GM12878 (cell line): ENCODE measurements at regions not wholly inside any gene's neighbourhood (a gene's known extent, or its start where the extent isn't known, plus 50 kb on each side); places are given as distances from the start of the nearest gene placed in this dataset.

Source experiments
- ATAC-seq: fragments of 200-7000 bp; cut with Tn5 transposase; 3 replicates; pipeline ENCODE4 v1.9.1; 2020; ENCODE audit warnings: mild to moderate bottlenecking, moderate library complexity
- BruUV-seq: library from RNA; stranded (reverse); fragments of 400-500 nt; replicated peaks from 2 replicates; lab custom pipeline; 2021; lab: Mats Ljungman, UMichigan
- CTCF ChIA-PET: fragments of 300-600 bp; sonication (Branson Sonifier 250); formaldehyde crosslinking; extraction: SDS; loops from one replicate; lab custom pipeline; 2021; ENCODE audit warnings: inconsistent platforms; lab: Yijun Ruan, JAX
- POLR2A ChIA-PET: fragments of 350-600 bp; formaldehyde crosslinking; extraction: SDS; loops from one replicate; lab custom pipeline; 2021; ENCODE audit warnings: inconsistent platforms; lab: Charles Lee
- RAD21 ChIA-PET: fragments of 300-600 bp; sonication (Branson Sonifier 250); formaldehyde crosslinking; loops from one replicate; lab custom pipeline; 2023; ENCODE audit warnings: antibody characterized with exemption; ENCODE audit not compliant: unreplicated experiment; lab: Charles Lee
- SMC1A ChIA-PET: fragments of 300-600 bp; sonication (Branson Sonifier 250); formaldehyde crosslinking; loops from one replicate; lab custom pipeline; 2023; ENCODE audit not compliant: unreplicated experiment, uncharacterized antibody; lab: Charles Lee
- DNase-seq: peaks from one replicate; pipeline ENCODE4 v3.0.0-alpha.2; 2011; ENCODE audit warnings: low read depth, low spot score
- FAIRE-seq: peaks from 3 replicates; lab custom pipeline; 2011; peaks lifted over from hg19 to GRCh38; lab: Jason Lieb, UNC
- H2AFZ ChIP-seq: 2 replicates; pipeline ENCODE4 v1.6.0; 2011; ENCODE audit warnings: low read depth, low read length, control low read depth; ENCODE audit not compliant: control insufficient read depth
- H3K27ac ChIP-seq: 2 replicates; pipeline ENCODE4 v1.5.1; 2011; ENCODE audit warnings: control low read depth; ENCODE audit not compliant: control insufficient read depth, insufficient read depth
- H3K27me3 ChIP-seq, 2 experiments: replicated peaks in 1 of 2; 2 replicates each; pipeline versions ENCODE4 v1.6.0 to v1.6.1; 2011; ENCODE audit warnings: low read length in 1 of 2; ENCODE audit not compliant: control insufficient read depth in 2 of 2, insufficient read depth in 2 of 2
- H3K36me3 ChIP-seq, 2 experiments: 2 replicates each; pipeline ENCODE4 v1.5.1; 2011; ENCODE audit warnings: low read length in 1 of 2; ENCODE audit not compliant: control insufficient read depth in 2 of 2, insufficient read depth in 2 of 2
- H3K4me1 ChIP-seq: 2 replicates; pipeline ENCODE4 v1.6.1; 2011; ENCODE audit warnings: mild to moderate bottlenecking, low read length, moderate library complexity, mixed read lengths; ENCODE audit not compliant: control insufficient read depth, insufficient read depth
- H3K4me2 ChIP-seq: 2 replicates; pipeline ENCODE4 v1.6.0; 2011; ENCODE audit warnings: control low read depth; ENCODE audit not compliant: control insufficient read depth, insufficient read depth
- H3K4me3 ChIP-seq: fragments of 200-600 bp; sonication (generic); 2 replicates; pipeline ENCODE4 v1.5.1; 2016
- H3K79me2 ChIP-seq: 2 replicates; pipeline ENCODE4 v1.6.0; 2011; ENCODE audit warnings: low read length; ENCODE audit not compliant: control insufficient read depth, insufficient read depth
- H3K9ac ChIP-seq: 2 replicates; pipeline ENCODE4 v1.8.0; 2011; ENCODE audit warnings: low read length, control low read depth, mixed read lengths; ENCODE audit not compliant: control insufficient read depth, insufficient read depth
- H3K9me3 ChIP-seq: replicated peaks from 3 replicates; pipeline ENCODE4 v1.5.1; 2011; ENCODE audit warnings: mild to moderate bottlenecking, low read length; ENCODE audit not compliant: control insufficient read depth, insufficient read depth
- H4K20me1 ChIP-seq: 2 replicates; pipeline ENCODE4 v1.6.0; 2011; ENCODE audit not compliant: control insufficient read depth, insufficient read depth
- CBX5 ChIP-seq: sonication (generic); IDR thresholded peaks from 2 replicates; pipeline ENCODE4 v1.6.1; 2016; ENCODE audit warnings: low read depth, moderate library complexity, mild to moderate bottlenecking, inconsistent platforms
- EGR1 ChIP-seq, 2 experiments: IDR thresholded peaks; 1 replicate in 1 of 2; 2 replicates in 1 of 2; pipeline ENCODE4 v1.6.1; 2011 to 2012; ENCODE audit warnings: low read depth in 2 of 2, low read length in 2 of 2, borderline replicate concordance in 1 of 2, mild to moderate bottlenecking in 1 of 2, moderate library complexity in 1 of 2
- GATAD2B ChIP-seq: fragments of 450-650 bp; conservative IDR thresholded peaks from 2 replicates; pipeline ENCODE4 v1.6.1; 2017; ENCODE audit warnings: low read depth, mild to moderate bottlenecking, moderate library complexity
- KAT2A ChIP-seq: conservative IDR thresholded peaks from 2 replicates; pipeline ENCODE4 v1.6.1; 2011; ENCODE audit warnings: low read depth, low read length; ENCODE audit not compliant: control insufficient read depth
- MXI1 ChIP-seq: fragments of 150-350 bp; IDR thresholded peaks from 2 replicates; pipeline ENCODE4 v1.6.1; 2011; ENCODE audit warnings: low read depth, mild to moderate bottlenecking, inconsistent platforms, low read length, improper control_type of control experiment
- NFYA ChIP-seq: IDR thresholded peaks from 2 replicates; pipeline ENCODE4 v1.6.1; 2011; ENCODE audit warnings: low read depth, mild to moderate bottlenecking, low read length, improper control_type of control experiment, borderline replicate concordance
- NR2F1 ChIP-seq: fragments of 450-650 bp; conservative IDR thresholded peaks from 2 replicates; pipeline ENCODE4 v1.6.1; 2017; ENCODE audit warnings: mild to moderate bottlenecking
- RAD51 ChIP-seq: fragments of 450-650 bp; IDR thresholded peaks from 2 replicates; pipeline ENCODE4 v1.6.1; 2016; ENCODE audit warnings: moderate library complexity, mild to moderate bottlenecking, inconsistent platforms
- SPI1 ChIP-seq: IDR thresholded peaks from 2 replicates; pipeline ENCODE4 v1.6.1; 2011; ENCODE audit warnings: low read depth, mild to moderate bottlenecking, low read length, moderate library complexity, borderline replicate concordance; ENCODE audit not compliant: insufficient read depth
- ZBED1 ChIP-seq: IDR thresholded peaks from 2 replicates; pipeline ENCODE4 v1.6.1; 2016; ENCODE audit warnings: borderline replicate concordance
- ZNF207 ChIP-seq: fragments of 450-650 bp; IDR thresholded peaks from 2 replicates; pipeline ENCODE4 v1.6.1; 2014; ENCODE audit warnings: antibody characterized with exemption, mild to moderate bottlenecking, borderline replicate concordance
- ZZZ3 ChIP-seq: IDR thresholded peaks from 2 replicates; pipeline ENCODE4 v1.6.1; 2011; ENCODE audit warnings: low read depth; ENCODE audit not compliant: control insufficient read depth, insufficient read length
- WGBS: methylation state at CpG from one replicate; pipeline ENCODE4 v1.1.6; 2016; ENCODE audit warnings: low lambda C conversion rate; ENCODE audit not compliant: insufficient replicate concordance, insufficient coverage; ENCODE audit errors: missing lambda C conversion rate; 5-methylcytosine and 5-hydroxymethylcytosine counted together
- in situ Hi-C: fragments of 300-500 bp; cut with MboI; formaldehyde crosslinking; loops from 9 replicates; pipeline ENCODE4 v1.14.3; 2018; ENCODE audit warnings: mixed read lengths
- intact Hi-C: fragments of 100-400 bp; cut with micrococcal nuclease; formaldehyde crosslinking; loops from one replicate; pipeline ENCODE4 v1.14.2; 2022; ENCODE audit not compliant: unreplicated experiment
- TF ChIP-seq, protein P1 (sequence below): fragments of 450-650 bp; formaldehyde crosslinking; IDR thresholded peaks from 2 replicates; pipeline ENCODE4 v1.4.0; 2020; ENCODE audit warnings: mild to moderate bottlenecking, moderate library complexity
- TF ChIP-seq, protein P2 (sequence below): fragments of 450-650 bp; conservative IDR thresholded peaks from 2 replicates; pipeline ENCODE4 v1.6.1; 2017; ENCODE audit warnings: mild to moderate bottlenecking, moderate library complexity
- TF ChIP-seq, protein P3 (sequence below): fragments of 450-650 bp; IDR thresholded peaks from 2 replicates; pipeline ENCODE4 v1.6.1; 2016; ENCODE audit warnings: mild to moderate bottlenecking
- TF ChIP-seq, protein P4 (sequence below): IDR thresholded peaks from 2 replicates; pipeline ENCODE4 v1.6.1; 2011; ENCODE audit warnings: borderline replicate concordance, low read depth, mild to moderate bottlenecking, moderate library complexity, low read length; ENCODE audit not compliant: insufficient read depth, poor library complexity, severe bottlenecking

DNA sequence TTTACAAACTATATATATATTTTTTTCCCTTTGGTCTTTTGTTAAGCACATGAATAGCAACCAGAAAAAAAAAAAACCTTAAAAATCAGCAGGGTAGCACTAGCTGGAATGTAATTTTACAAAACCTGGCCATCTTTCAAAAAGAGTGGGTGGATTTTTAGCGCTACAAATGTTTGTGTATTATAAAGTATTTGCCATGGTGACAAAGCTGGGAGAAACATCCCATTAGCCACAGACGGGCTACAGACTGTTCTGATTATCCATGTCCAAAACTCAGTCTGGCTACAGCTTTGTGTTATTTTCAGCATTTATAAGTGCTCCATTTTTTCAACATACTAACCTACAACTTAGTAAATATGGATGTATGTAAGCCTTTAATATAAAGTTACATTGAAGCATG lies 249.5 kb upstream of the TANK start:
- in situ Hi-C loops: no loop called here
- Histone ChIP-seq H3K79me2 (no peaks in the 10 kb centered on the region), H2AFZ (no peak overlapping the region), H3K4me2 (no peak overlapping the region), H4K20me1 (no peaks in the 10 kb centered on the region)
- ChIA-PET RAD21 (no interaction called here), SMC1A (interaction anchor here (0.7 kb wide), 2 partner anchors 14 to 16 kb away, joined by 3 read pairs; no protein-coding TSS in a partner anchor)
- DNase-seq: no peak
- TF ChIP-seq, protein P1, sequence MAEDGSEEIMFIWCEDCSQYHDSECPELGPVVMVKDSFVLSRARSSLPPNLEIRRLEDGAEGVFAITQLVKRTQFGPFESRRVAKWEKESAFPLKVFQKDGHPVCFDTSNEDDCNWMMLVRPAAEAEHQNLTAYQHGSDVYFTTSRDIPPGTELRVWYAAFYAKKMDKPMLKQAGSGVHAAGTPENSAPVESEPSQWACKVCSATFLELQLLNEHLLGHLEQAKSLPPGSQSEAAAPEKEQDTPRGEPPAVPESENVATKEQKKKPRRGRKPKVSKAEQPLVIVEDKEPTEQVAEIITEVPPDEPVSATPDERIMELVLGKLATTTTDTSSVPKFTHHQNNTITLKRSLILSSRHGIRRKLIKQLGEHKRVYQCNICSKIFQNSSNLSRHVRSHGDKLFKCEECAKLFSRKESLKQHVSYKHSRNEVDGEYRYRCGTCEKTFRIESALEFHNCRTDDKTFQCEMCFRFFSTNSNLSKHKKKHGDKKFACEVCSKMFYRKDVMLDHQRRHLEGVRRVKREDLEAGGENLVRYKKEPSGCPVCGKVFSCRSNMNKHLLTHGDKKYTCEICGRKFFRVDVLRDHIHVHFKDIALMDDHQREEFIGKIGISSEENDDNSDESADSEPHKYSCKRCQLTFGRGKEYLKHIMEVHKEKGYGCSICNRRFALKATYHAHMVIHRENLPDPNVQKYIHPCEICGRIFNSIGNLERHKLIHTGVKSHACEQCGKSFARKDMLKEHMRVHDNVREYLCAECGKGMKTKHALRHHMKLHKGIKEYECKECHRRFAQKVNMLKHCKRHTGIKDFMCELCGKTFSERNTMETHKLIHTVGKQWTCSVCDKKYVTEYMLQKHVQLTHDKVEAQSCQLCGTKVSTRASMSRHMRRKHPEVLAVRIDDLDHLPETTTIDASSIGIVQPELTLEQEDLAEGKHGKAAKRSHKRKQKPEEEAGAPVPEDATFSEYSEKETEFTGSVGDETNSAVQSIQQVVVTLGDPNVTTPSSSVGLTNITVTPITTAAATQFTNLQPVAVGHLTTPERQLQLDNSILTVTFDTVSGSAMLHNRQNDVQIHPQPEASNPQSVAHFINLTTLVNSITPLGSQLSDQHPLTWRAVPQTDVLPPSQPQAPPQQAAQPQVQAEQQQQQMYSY: no peak
- TF ChIP-seq EGR1 (IDR thresholded peaks at IDR 0.05; ENCODE audit: borderline replicate concordance in 1 of 2, low read depth in 2 of 2, low read length in 2 of 2): no peak
- TF ChIP-seq ZNF207: no peak
- TF ChIP-seq, protein P2, sequence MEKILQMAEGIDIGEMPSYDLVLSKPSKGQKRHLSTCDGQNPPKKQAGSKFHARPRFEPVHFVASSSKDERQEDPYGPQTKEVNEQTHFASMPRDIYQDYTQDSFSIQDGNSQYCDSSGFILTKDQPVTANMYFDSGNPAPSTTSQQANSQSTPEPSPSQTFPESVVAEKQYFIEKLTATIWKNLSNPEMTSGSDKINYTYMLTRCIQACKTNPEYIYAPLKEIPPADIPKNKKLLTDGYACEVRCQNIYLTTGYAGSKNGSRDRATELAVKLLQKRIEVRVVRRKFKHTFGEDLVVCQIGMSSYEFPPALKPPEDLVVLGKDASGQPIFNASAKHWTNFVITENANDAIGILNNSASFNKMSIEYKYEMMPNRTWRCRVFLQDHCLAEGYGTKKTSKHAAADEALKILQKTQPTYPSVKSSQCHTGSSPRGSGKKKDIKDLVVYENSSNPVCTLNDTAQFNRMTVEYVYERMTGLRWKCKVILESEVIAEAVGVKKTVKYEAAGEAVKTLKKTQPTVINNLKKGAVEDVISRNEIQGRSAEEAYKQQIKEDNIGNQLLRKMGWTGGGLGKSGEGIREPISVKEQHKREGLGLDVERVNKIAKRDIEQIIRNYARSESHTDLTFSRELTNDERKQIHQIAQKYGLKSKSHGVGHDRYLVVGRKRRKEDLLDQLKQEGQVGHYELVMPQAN: no peak
- no peak for TF ChIP-seq CBX5
- TF ChIP-seq NFYA: no peak
- no peak for TF ChIP-seq ZZZ3
- TF ChIP-seq KAT2A: no peak
- TF ChIP-seq RAD51: no peak
- no peak for TF ChIP-seq SPI1
- TF ChIP-seq NR2F1: no peak
- TF ChIP-seq, protein P3, sequence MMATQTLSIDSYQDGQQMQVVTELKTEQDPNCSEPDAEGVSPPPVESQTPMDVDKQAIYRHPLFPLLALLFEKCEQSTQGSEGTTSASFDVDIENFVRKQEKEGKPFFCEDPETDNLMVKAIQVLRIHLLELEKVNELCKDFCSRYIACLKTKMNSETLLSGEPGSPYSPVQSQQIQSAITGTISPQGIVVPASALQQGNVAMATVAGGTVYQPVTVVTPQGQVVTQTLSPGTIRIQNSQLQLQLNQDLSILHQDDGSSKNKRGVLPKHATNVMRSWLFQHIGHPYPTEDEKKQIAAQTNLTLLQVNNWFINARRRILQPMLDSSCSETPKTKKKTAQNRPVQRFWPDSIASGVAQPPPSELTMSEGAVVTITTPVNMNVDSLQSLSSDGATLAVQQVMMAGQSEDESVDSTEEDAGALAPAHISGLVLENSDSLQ: no peak
- no peak for TF ChIP-seq ZBED1
- TF ChIP-seq, protein P4, sequence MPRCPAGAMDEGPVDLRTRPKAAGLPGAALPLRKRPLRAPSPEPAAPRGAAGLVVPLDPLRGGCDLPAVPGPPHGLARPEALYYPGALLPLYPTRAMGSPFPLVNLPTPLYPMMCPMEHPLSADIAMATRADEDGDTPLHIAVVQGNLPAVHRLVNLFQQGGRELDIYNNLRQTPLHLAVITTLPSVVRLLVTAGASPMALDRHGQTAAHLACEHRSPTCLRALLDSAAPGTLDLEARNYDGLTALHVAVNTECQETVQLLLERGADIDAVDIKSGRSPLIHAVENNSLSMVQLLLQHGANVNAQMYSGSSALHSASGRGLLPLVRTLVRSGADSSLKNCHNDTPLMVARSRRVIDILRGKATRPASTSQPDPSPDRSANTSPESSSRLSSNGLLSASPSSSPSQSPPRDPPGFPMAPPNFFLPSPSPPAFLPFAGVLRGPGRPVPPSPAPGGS: no peak
- TF ChIP-seq MXI1: no peak
- no peak for TF ChIP-seq GATAD2B
- TF ChIP-seq, all 136 proteins: peak for 0
- ChIA-PET POLR2A (no interaction called here), CTCF (interaction anchor here (0.7 to 1.5 kb wide), 2 partner anchors 14 to 84 kb away, joined by 3 read pairs; no protein-coding TSS in a partner anchor)
- Histone ChIP-seq H3K4me1 (no peaks in the 10 kb centered on the region), H3K27ac (no peak overlapping the region), H3K36me3 (no peaks in the 10 kb centered on the region), H3K4me3 (no peak overlapping the region), H3K9me3 (no peaks in the 10 kb centered on the region), H3K27me3 (peaks cover 0 to 4% of the 10 kb centered on the region in 2 experiments; a peak in 2 of 4 replicates), H3K9ac (no peak overlapping the region)
- BruUV-seq: no TSS peak
- WGBS: 26% methylated on average over 2 of the region's 2 CpGs
- ATAC-seq: no peak
- no peak for FAIRE-seq
- intact Hi-C loops: no loop called here
